Psoas muscle (tissue), 7 donors: ENCODE measurements at regions not wholly inside any gene's neighbourhood (a gene's known extent, or its start where the extent isn't known, plus 50 kb on each side); places are given as distances from the start of the nearest gene placed in this dataset.

Experiments
- ATAC-seq, 4 donors: fragments of 200-7000 bp; cut with Tn5 transposase; one replicate each; pipeline ENCODE4 v1.9.1; 2020; ENCODE audit warnings: moderate library complexity in 3 of 4, mild to moderate bottlenecking in 2 of 4
- DNase-seq, 2 donors: peaks; one replicate each; pipeline ENCODE4 v3.0.0-alpha.2; 2020
- H3K27ac ChIP-seq: fragments of 200-600 bp; one replicate; pipeline ENCODE4 v1.8.0; 2022
- H3K27me3 ChIP-seq, 3 donors: fragments of 200-600 bp in 1 of 3; one replicate each; pipeline versions ENCODE4 v1.6.1 to v1.8.0; 2013 to 2022; ENCODE audit warnings: low read length in 2 of 3, mild to moderate bottlenecking in 2 of 3, moderate library complexity in 1 of 3; ENCODE audit not compliant: insufficient read depth in 3 of 3
- H3K36me3 ChIP-seq, 2 donors: fragments of 200-600 bp in 1 of 2; one replicate each; pipeline versions ENCODE4 v1.6.1 to v1.8.0; 2013 to 2022; ENCODE audit warnings: low read depth in 1 of 2, mild to moderate bottlenecking in 1 of 2, moderate library complexity in 1 of 2; ENCODE audit not compliant: insufficient read depth in 1 of 2
- H3K4me1 ChIP-seq: fragments of 200-600 bp; one replicate; pipeline ENCODE4 v1.8.0; 2022
- H3K4me3 ChIP-seq: fragments of 200-600 bp; one replicate; pipeline ENCODE4 v1.8.0; 2022; ENCODE audit warnings: mild to moderate bottlenecking
- H3K9me3 ChIP-seq: fragments of 200-600 bp; one replicate; pipeline ENCODE4 v1.8.0; 2022
- WGBS, 3 donors: extraction: QIAGEN DNeasy Blood & Tissue Kit; methylation state at CpG; one replicate each; pipeline versions ENCODE4 v1.1.6 to v1.1.7; 2013; 5-methylcytosine and 5-hydroxymethylcytosine counted together
- intact Hi-C, 2 donors: fragments of 100-400 bp; cut with DNase I; formaldehyde crosslinking; loops; one replicate each; pipeline versions ENCODE4 v1.11.0 to v1.14.2; 2022
- TF ChIP-seq, protein P1 (sequence below): fragments of 200-600 bp; IDR thresholded peaks from one replicate; pipeline ENCODE4 v1.8.0; 2022; ENCODE audit warnings: antibody characterized with exemption
- donor health status: healthy with polysubstance abuse.
- donor health status: DM: no; HTN: no; CAD: no; lungs with moderate emphysema.
- donor health status: Bipolar disorder and iron deficiency.
- donor health status: healthy.
- donor health status: DM: yes; HTN: yes; CAD: no.
- donor health status: DM: no; HTN: no; CAD: no.
- donor health status: DM: yes; HTN: yes; CAD: no.

DNA sequence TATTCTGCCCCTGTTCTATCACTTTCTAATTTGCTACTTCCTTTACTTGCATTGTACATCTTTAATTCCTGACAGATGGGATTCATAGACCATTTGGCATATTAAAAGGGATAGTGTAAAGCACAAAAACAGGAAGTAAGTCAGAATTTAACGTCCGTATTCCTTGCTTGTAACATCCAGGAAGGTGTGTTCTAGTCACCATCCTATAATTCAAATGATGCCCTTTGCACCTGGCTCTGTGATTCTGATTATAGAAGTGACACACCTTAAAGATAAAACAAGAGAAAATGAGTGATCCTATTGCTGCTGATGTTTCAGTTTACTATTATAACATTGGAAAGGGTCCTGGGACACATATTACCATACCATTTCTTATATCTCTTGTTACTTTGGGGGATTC lies 238.7 kb upstream of the NR3C2 start:
- Histone ChIP-seq H3K36me3 (no peaks in the 10 kb centered on the region), H3K4me3 (no peak overlapping the region), H3K27ac (no peak overlapping the region), H3K4me1 (no peaks in the 10 kb centered on the region), H3K27me3 (no peaks in the 10 kb centered on the region), H3K9me3 (no peaks in the 10 kb centered on the region)
- no peak for DNase-seq
- TF ChIP-seq, protein P1, sequence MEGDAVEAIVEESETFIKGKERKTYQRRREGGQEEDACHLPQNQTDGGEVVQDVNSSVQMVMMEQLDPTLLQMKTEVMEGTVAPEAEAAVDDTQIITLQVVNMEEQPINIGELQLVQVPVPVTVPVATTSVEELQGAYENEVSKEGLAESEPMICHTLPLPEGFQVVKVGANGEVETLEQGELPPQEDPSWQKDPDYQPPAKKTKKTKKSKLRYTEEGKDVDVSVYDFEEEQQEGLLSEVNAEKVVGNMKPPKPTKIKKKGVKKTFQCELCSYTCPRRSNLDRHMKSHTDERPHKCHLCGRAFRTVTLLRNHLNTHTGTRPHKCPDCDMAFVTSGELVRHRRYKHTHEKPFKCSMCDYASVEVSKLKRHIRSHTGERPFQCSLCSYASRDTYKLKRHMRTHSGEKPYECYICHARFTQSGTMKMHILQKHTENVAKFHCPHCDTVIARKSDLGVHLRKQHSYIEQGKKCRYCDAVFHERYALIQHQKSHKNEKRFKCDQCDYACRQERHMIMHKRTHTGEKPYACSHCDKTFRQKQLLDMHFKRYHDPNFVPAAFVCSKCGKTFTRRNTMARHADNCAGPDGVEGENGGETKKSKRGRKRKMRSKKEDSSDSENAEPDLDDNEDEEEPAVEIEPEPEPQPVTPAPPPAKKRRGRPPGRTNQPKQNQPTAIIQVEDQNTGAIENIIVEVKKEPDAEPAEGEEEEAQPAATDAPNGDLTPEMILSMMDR, result no peak
- no peak for ATAC-seq
- WGBS, 3 donors, result 69 to 80% (median 72%) methylated on average over 2 of the region's 2 CpGs
- intact Hi-C loops, result no loop called here

DNA sequence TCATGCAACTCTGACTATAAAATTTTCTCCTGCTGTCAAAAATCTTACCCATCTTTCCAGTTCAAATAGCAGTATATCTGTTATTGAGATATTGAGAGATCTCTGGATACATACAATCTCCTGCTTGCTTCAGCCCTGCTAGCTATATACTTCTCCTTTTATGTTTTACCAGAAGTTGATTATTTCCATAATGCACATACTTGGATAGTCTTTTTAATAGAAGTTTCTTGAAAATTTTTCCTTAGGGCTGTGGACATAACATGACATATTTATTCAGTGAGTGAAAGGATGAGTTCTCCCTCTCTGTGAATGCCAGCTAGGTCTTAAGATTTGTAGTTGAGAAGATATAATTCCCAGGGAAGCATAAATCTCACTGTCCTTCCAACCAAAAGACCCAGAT lies 234.1 kb upstream of the NR3C2 start:
- Histone ChIP-seq H3K9me3 (no peaks in the 10 kb centered on the region), H3K27ac (no peak overlapping the region), H3K36me3 (no peaks in the 10 kb centered on the region), H3K4me3 (no peak overlapping the region), H3K4me1 (no peaks in the 10 kb centered on the region), H3K27me3 (no peaks in the 10 kb centered on the region)
- DNase-seq, result no peak
- TF ChIP-seq, protein P1, result no peak
- intact Hi-C loops, result no loop called here
- ATAC-seq, result no peak

DNA sequence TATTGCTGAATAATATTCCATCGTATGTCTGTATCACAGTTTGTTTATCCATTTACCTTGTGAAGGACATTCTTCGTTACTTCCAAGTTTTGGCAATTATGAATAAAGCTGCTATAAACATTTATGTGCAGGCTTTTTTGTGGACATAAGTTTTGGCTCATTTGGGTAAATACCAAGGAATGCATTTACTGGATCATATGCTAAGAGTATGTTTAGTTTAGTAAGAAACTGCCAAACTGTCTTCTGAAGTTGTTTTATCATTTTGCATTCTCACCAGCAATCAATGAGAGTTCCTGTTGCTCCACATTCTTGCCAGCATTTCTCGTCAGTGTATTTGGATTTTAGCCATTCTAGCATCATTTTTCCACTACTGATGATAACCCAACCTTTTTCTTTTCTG lies 232.7 kb upstream of the NR3C2 start:
- Histone ChIP-seq H3K4me1 (no peaks in the 10 kb centered on the region), H3K27me3 (no peaks in the 10 kb centered on the region), H3K9me3 (no peaks in the 10 kb centered on the region), H3K36me3 (no peaks in the 10 kb centered on the region), H3K4me3 (no peak overlapping the region), H3K27ac (no peak overlapping the region)
- TF ChIP-seq, protein P1, result no peak
- intact Hi-C loops, result no loop called here
- DNase-seq, result no peak
- WGBS, 3 donors, result 78 to 86% (median 82%) methylated on average over 3 of the region's 3 CpGs
- ATAC-seq, result no peak

DNA sequence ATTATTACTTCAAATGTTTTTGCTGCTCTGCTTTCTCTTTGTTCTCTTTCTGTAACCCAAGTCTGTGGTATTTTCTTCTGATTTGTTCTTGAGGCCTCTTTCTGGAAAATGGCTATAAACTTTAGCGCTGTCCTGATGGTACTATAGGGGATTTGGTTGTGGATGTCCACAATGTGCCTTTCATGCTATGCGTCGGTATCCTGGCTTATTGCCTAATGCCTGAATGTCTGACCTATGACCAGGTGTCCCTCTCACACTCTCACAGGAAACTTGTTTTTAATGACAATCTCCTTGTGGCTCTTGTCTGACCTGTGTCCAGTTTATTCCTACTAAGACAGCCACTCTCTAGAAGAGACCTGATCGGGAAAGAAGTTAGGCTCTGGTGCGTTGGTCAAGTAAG lies 222.4 kb upstream of the NR3C2 start:
- Histone ChIP-seq H3K27me3 (no peaks in the 10 kb centered on the region), H3K4me1 (no peaks in the 10 kb centered on the region), H3K36me3 (no peaks in the 10 kb centered on the region), H3K27ac (no peak overlapping the region), H3K9me3 (no peaks in the 10 kb centered on the region), H3K4me3 (no peak overlapping the region)
- no peak for DNase-seq
- TF ChIP-seq, protein P1, result no peak
- no peak for ATAC-seq
- 78 to 88% (median 84%) methylated on average over 5 of the region's 5 CpGs for WGBS, 3 donors
- intact Hi-C loops, result no loop called here

DNA sequence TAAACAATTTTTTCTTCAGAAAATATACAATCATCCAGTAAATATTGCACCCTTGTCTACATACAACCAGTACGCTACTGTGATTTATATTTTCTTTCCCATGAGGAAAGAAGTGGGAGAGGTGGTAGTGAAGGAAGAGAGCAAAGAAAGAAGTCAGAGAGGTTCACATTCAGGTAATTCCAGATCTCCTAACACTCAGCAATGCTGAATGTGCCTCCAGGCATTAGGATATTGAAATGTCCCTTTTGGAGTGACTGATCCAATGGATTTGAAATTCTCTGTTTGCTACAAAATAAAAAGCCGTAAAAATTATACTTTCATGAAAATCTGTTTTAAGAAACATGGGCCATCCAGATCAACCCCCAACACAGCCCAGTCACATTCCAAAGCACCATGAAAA lies 211.9 kb upstream of the NR3C2 start:
- Histone ChIP-seq H3K9me3 (no peaks in the 10 kb centered on the region), H3K27ac (no peak overlapping the region), H3K36me3 (no peaks in the 10 kb centered on the region), H3K4me3 (no peak overlapping the region), H3K27me3 (no peaks in the 10 kb centered on the region), H3K4me1 (no peaks in the 10 kb centered on the region)
- DNase-seq, result no peak
- intact Hi-C loops, result no loop called here
- ATAC-seq, result no peak
- TF ChIP-seq, protein P1, result no peak
- WGBS, 3 donors, result 91 to 97% (median 91%) methylated on average over 2 of the region's 2 CpGs
